H9 (cell line): ENCODE measurements at regions not wholly inside any gene's neighbourhood (a gene's known extent, or its start where the extent isn't known, plus 50 kb on each side); places are given as distances from the start of the nearest gene placed in this dataset.

Source experiments
- DNase-seq: peaks from one replicate; pipeline ENCODE4 v3.0.0-alpha.2; 2017
- H2AFZ ChIP-seq: one replicate; pipeline ENCODE4 v1.6.1; 2013; ENCODE audit warnings: mild to moderate bottlenecking, low read length, control low read depth, moderate library complexity
- H2AK5ac ChIP-seq: 2 replicates; pipeline ENCODE4 v1.6.1; 2013; ENCODE audit warnings: low read length, control low read depth, mixed read lengths; ENCODE audit not compliant: insufficient read length
- H2BK120ac ChIP-seq: one replicate; pipeline ENCODE4 v1.6.1; 2013; ENCODE audit warnings: low read depth, mild to moderate bottlenecking, low read length, control low read depth, inconsistent platforms; ENCODE audit not compliant: poor library complexity, severe bottlenecking
- H2BK12ac ChIP-seq: 2 replicates; pipeline ENCODE4 v1.6.1; 2013; ENCODE audit warnings: low read length, control low read depth, mixed read lengths, low read depth; ENCODE audit not compliant: insufficient read length
- H2BK15ac ChIP-seq: 2 replicates; pipeline ENCODE4 v1.6.1; 2013; ENCODE audit warnings: low read depth, low read length, control low read depth
- H2BK20ac ChIP-seq: one replicate; pipeline ENCODE4 v1.6.1; 2013; ENCODE audit warnings: low read depth, mild to moderate bottlenecking, low read length, control low read depth, inconsistent platforms; ENCODE audit not compliant: poor library complexity, severe bottlenecking
- H2BK5ac ChIP-seq: 2 replicates; pipeline ENCODE4 v1.6.1; 2013; ENCODE audit warnings: low read length, control low read depth, mixed read lengths; ENCODE audit not compliant: insufficient read length
- H3K14ac ChIP-seq: 2 replicates; pipeline ENCODE4 v1.6.1; 2013; ENCODE audit warnings: low read length, control low read depth; ENCODE audit not compliant: insufficient read depth
- H3K18ac ChIP-seq: 2 replicates; pipeline ENCODE4 v1.6.1; 2013; ENCODE audit warnings: low read depth, mild to moderate bottlenecking, mixed read lengths, low read length, control low read depth; ENCODE audit not compliant: insufficient read length
- H3K23ac ChIP-seq: 2 replicates; pipeline ENCODE4 v1.6.1; 2013; ENCODE audit warnings: low read length, control low read depth, mixed read lengths, low read depth; ENCODE audit not compliant: insufficient read length
- H3K23me2 ChIP-seq: 2 replicates; pipeline ENCODE4 v1.6.1; 2013; ENCODE audit warnings: low read depth, mild to moderate bottlenecking, mixed read lengths, low read length, control low read depth; ENCODE audit not compliant: insufficient read length, poor library complexity, severe bottlenecking
- H3K27ac ChIP-seq: 2 replicates; pipeline ENCODE4 v1.5.1; 2013; ENCODE audit warnings: low read length, control low read depth, mixed read lengths, low read depth; ENCODE audit not compliant: insufficient read length
- H3K27me3 ChIP-seq: 2 replicates; pipeline ENCODE4 v1.6.1; 2013; ENCODE audit warnings: low read length, control low read depth, inconsistent platforms; ENCODE audit not compliant: insufficient read depth
- H3K4ac ChIP-seq: 2 replicates; pipeline ENCODE4 v1.6.1; 2013; ENCODE audit warnings: low read depth, mild to moderate bottlenecking, control low read depth, inconsistent platforms, low read length, moderate library complexity
- H3K4me1 ChIP-seq: 2 replicates; pipeline ENCODE4 v1.6.1; 2013; ENCODE audit warnings: low read length, control low read depth, inconsistent platforms; ENCODE audit not compliant: insufficient read depth
- H3K4me2 ChIP-seq: 2 replicates; pipeline ENCODE4 v1.6.1; 2013; ENCODE audit warnings: low read length, control low read depth, mixed read lengths; ENCODE audit not compliant: insufficient read length, insufficient read depth
- H3K56ac ChIP-seq: 2 replicates; pipeline ENCODE4 v1.6.1; 2013; ENCODE audit warnings: low read depth, mild to moderate bottlenecking, mixed read lengths, low read length, control low read depth; ENCODE audit not compliant: insufficient read length
- H3K79me1 ChIP-seq: 2 replicates; pipeline ENCODE4 v1.6.1; 2013; ENCODE audit warnings: low read depth, mild to moderate bottlenecking, moderate library complexity, low read length, control low read depth, inconsistent platforms; ENCODE audit not compliant: insufficient read depth, poor library complexity, severe bottlenecking
- H3K79me2 ChIP-seq: 2 replicates; pipeline ENCODE4 v1.6.1; 2013; ENCODE audit warnings: low read length, control low read depth, inconsistent platforms; ENCODE audit not compliant: insufficient read depth
- H3K9ac ChIP-seq: 2 replicates; pipeline ENCODE4 v1.6.1; 2013; ENCODE audit warnings: low read length, control low read depth, mixed read lengths; ENCODE audit not compliant: insufficient read length; ENCODE audit errors: extremely low read depth
- H3K9me3 ChIP-seq: one replicate; pipeline ENCODE4 v1.6.1; 2013; ENCODE audit warnings: low read depth, low read length, inconsistent platforms; ENCODE audit not compliant: control insufficient read depth
- H3T11ph ChIP-seq: one replicate; pipeline ENCODE4 v1.6.1; 2013; ENCODE audit warnings: mild to moderate bottlenecking, low read length, control low read depth, inconsistent platforms
- H4K20me1 ChIP-seq: one replicate; pipeline ENCODE4 v1.6.1; 2013; ENCODE audit not compliant: control insufficient read depth, insufficient read length, insufficient read depth
- H4K5ac ChIP-seq: 2 replicates; pipeline ENCODE4 v1.6.1; 2013; ENCODE audit warnings: low read depth, mild to moderate bottlenecking, mixed read lengths, low read length, control low read depth; ENCODE audit not compliant: insufficient read length
- H4K8ac ChIP-seq: replicated peaks from 2 replicates; pipeline ENCODE4 v1.6.1; 2013; ENCODE audit warnings: low read length, control low read depth, mixed read lengths, low read depth; ENCODE audit not compliant: insufficient read length
- H4K91ac ChIP-seq: 2 replicates; pipeline ENCODE4 v1.6.1; 2013; ENCODE audit warnings: low read depth, mild to moderate bottlenecking, moderate library complexity, mixed read lengths, low read length, control low read depth; ENCODE audit not compliant: insufficient read length
- H3K27ac Mint-ChIP-seq, 3 experiments: 2 replicates in 2 of 3; 3 replicates in 1 of 3; pipeline ENCODE4 v1.8.0; 2020 to 2021; ENCODE audit warnings: mixed read lengths in 3 of 3, mild to moderate bottlenecking in 1 of 3, moderate library complexity in 1 of 3
- H3K27me3 Mint-ChIP-seq: 2 replicates; pipeline ENCODE4 v1.8.0; 2021; ENCODE audit warnings: low read depth, mild to moderate bottlenecking, moderate library complexity, mixed read lengths
- H3K36me3 Mint-ChIP-seq, 3 experiments: 2 replicates in 2 of 3; 3 replicates in 1 of 3; pipeline ENCODE4 v1.8.0; 2020 to 2021; ENCODE audit warnings: low read depth in 3 of 3, mixed read lengths in 3 of 3; ENCODE audit not compliant: insufficient read depth in 1 of 3
- H3K4me1 Mint-ChIP-seq, 2 experiments: 2 replicates each; pipeline ENCODE4 v1.8.0; 2020; ENCODE audit warnings: mixed read lengths in 2 of 2
- H3K4me3 Mint-ChIP-seq, 2 experiments: 2 replicates in 1 of 2; 3 replicates in 1 of 2; pipeline ENCODE4 v1.8.0; 2020 to 2021; ENCODE audit warnings: mild to moderate bottlenecking in 2 of 2, mixed read lengths in 2 of 2, moderate library complexity in 1 of 2
- H3K9me3 Mint-ChIP-seq, 2 experiments: 2 replicates in 1 of 2; 3 replicates in 1 of 2; pipeline ENCODE4 v1.8.0; 2020; ENCODE audit warnings: mild to moderate bottlenecking in 2 of 2, mixed read lengths in 2 of 2, moderate library complexity in 1 of 2
- CTCF ChIP-seq: fragments of 200-600 bp; sonication (generic); conservative IDR thresholded peaks from 3 replicates; pipeline ENCODE4 v1.8.0; 2021; ENCODE audit warnings: antibody characterized with exemption, mild to moderate bottlenecking
- WGBS: extraction: QIAGEN DNeasy Blood & Tissue Kit; methylation state at CpG from one replicate; pipeline ENCODE4 v1.1.7; 2013; ENCODE audit warnings: missing lambda C conversion rate, low lambda C conversion rate, mixed read lengths; ENCODE audit not compliant: insufficient read length; ENCODE audit errors: extremely low coverage; 5-methylcytosine and 5-hydroxymethylcytosine counted together

GRCh38 chr9:89841456-89841855, 236.6 kb downstream of the GADD45G start:
- H2BK120ac ChIP-seq = no peak overlapping the region
- Mint-ChIP-seq H3K4me3 (no peak overlapping the region), H3K27me3 (peaks cover 10% of the 10 kb centered on the region), H3K27ac (peak overlapping the region in 1 of 3 experiments; percentile 19; a peak in 2 of 7 replicates), H3K9me3 (no peaks in the 10 kb centered on the region), H3K4me1 (peaks cover 43 to 55% of the 10 kb centered on the region in 2 experiments), H3K36me3 (peaks cover 0 to 2% (median 0%) of the 10 kb centered on the region in 3 experiments; a peak in 1 of 7 replicates)
- no peak overlapping the region for H3K23ac ChIP-seq
- WGBS = no CpG with 5 or more reads among the region's 5 CpGs
- no peak for DNase-seq
- no peak overlapping the region for H3K9ac ChIP-seq
- H4K8ac ChIP-seq = no peak overlapping the region
- H3K23me2 ChIP-seq = no peaks in the 10 kb centered on the region
- no peak overlapping the region for H3K14ac ChIP-seq
- no peak overlapping the region for H3T11ph ChIP-seq
- peaks cover 4% of the 10 kb centered on the region; the same call in 1 of the 2 replicates for H3K4me1 ChIP-seq
- H3K79me1 ChIP-seq = no peaks in the 10 kb centered on the region
- H3K79me2 ChIP-seq = no peaks in the 10 kb centered on the region
- H3K27ac ChIP-seq = no peak overlapping the region
- no peak overlapping the region for H4K91ac ChIP-seq
- no peaks in the 10 kb centered on the region for H3K27me3 ChIP-seq
- H2BK12ac ChIP-seq = no peak overlapping the region
- H4K5ac ChIP-seq = no peak overlapping the region
- H2BK20ac ChIP-seq = no peak overlapping the region
- no peaks in the 10 kb centered on the region for H4K20me1 ChIP-seq
- no peak overlapping the region for H3K4ac ChIP-seq
- no peak overlapping the region for H3K18ac ChIP-seq
- H2AFZ ChIP-seq = no peak overlapping the region
- no peak overlapping the region for H3K56ac ChIP-seq
- no peak overlapping the region for H2AK5ac ChIP-seq
- no peak for TF ChIP-seq CTCF
- no peak overlapping the region for H2BK5ac ChIP-seq
- no peaks in the 10 kb centered on the region for H3K9me3 ChIP-seq
- H2BK15ac ChIP-seq = no peak overlapping the region
- H3K4me2 ChIP-seq = no peak overlapping the region
